SJCRH30 (cell line): ENCODE measurements at regions not wholly inside any gene's neighbourhood (a gene's known extent, or its start where the extent isn't known, plus 50 kb on each side); places are given as distances from the start of the nearest gene placed in this dataset.
"Not testable (repeated sequence)": the region's sequence is repeated elsewhere in the genome, so short reads cannot be mapped to it uniquely, and the experiment has no call there.

Source experiments
- DNase-seq, 2 experiments: peaks; one replicate each; pipeline ENCODE4 v3.0.0-alpha.2; 2015 to 2020
- H3K27ac ChIP-seq: fragments of 250-450 bp; sonication (Bioruptor Pico); 2 replicates; pipeline ENCODE4 v1.5.1; 2020; ENCODE audit warnings: mild to moderate bottlenecking, moderate library complexity
- H3K27me3 ChIP-seq: fragments of 250-450 bp; sonication (Bioruptor Pico); 2 replicates; pipeline ENCODE4 v1.5.1; 2020; ENCODE audit warnings: mild to moderate bottlenecking, moderate library complexity
- H3K36me3 ChIP-seq: fragments of 250-450 bp; sonication (Bioruptor Pico); 2 replicates; pipeline ENCODE4 v1.5.1; 2020; ENCODE audit warnings: mild to moderate bottlenecking, moderate library complexity
- H3K4me1 ChIP-seq: fragments of 250-450 bp; sonication (Bioruptor Pico); 2 replicates; pipeline ENCODE4 v1.5.1; 2020; ENCODE audit warnings: mild to moderate bottlenecking, moderate library complexity
- H3K4me3 ChIP-seq: fragments of 250-450 bp; sonication (Bioruptor Pico); 2 replicates; pipeline ENCODE4 v1.5.1; 2020; ENCODE audit warnings: mild to moderate bottlenecking, moderate library complexity
- H3K9me3 ChIP-seq: fragments of 250-450 bp; sonication (Bioruptor Pico); replicated peaks from 2 replicates; pipeline ENCODE4 v1.5.1; 2020; ENCODE audit warnings: mild to moderate bottlenecking, moderate library complexity

- Histone ChIP-seq H3K36me3 (no peaks in the 10 kb centered on the region), H3K27me3 (no peaks in the 10 kb centered on the region), H3K4me1 (peaks cover 5% of the 10 kb centered on the region), H3K27ac (no peak overlapping the region), H3K4me3 (no peak overlapping the region), H3K9me3 (no peaks in the 10 kb centered on the region)
- no peak for DNase-seq
These were observed 81.1 kb downstream of the CD200R1L start for GRCh38 chr3:112765531-112765930.

- no peaks in the 10 kb centered on the region for H3K36me3 ChIP-seq
- H3K9me3 ChIP-seq = no peaks in the 10 kb centered on the region
- no peak overlapping the region for H3K27ac ChIP-seq
- H3K4me3 ChIP-seq = no peak overlapping the region
- no peak for DNase-seq
- no peaks in the 10 kb centered on the region for H3K27me3 ChIP-seq
- H3K4me1 ChIP-seq = peaks cover 7% of the 10 kb centered on the region; the same call in 1 of the 2 replicates
These were observed 83.4 kb downstream of the CD200R1L start for GRCh38 chr3:112763258-112763657.

GRCh38 chr3:112761062-112761638, 85.5 kb downstream of the CD200R1L start:
- Histone ChIP-seq H3K27ac (no peak overlapping the region), H3K4me1 (peaks cover 7% of the 10 kb centered on the region; the same call in 1 of the 2 replicates), H3K4me3 (no peak overlapping the region), H3K27me3 (no peaks in the 10 kb centered on the region), H3K36me3 (no peaks in the 10 kb centered on the region), H3K9me3 (no peaks in the 10 kb centered on the region)
- DNase-seq = no peak

GRCh38 chr3:112759681-112760080, 87.0 kb downstream of the CD200R1L start:
- Histone ChIP-seq H3K4me1 (peaks cover 7% of the 10 kb centered on the region; the same call in 1 of the 2 replicates), H3K27ac (no peak overlapping the region), H3K27me3 (no peaks in the 10 kb centered on the region), H3K4me3 (no peak overlapping the region), H3K36me3 (no peaks in the 10 kb centered on the region), H3K9me3 (no peaks in the 10 kb centered on the region)
- no peak for DNase-seq

GRCh38 chr3:112759210-112759609, 87.5 kb downstream of the CD200R1L start:
- Histone ChIP-seq H3K27ac (no peak overlapping the region), H3K4me3 (no peak overlapping the region), H3K9me3 (no peaks in the 10 kb centered on the region), H3K36me3 (no peaks in the 10 kb centered on the region), H3K27me3 (no peaks in the 10 kb centered on the region), H3K4me1 (peaks cover 7% of the 10 kb centered on the region; the same call in 1 of the 2 replicates)
- no peak for DNase-seq

GRCh38 chr3:112757197-112757596, 89.5 kb downstream of the CD200R1L start:
- no peak for DNase-seq
- Histone ChIP-seq H3K27ac (no peak overlapping the region), H3K4me1 (peaks cover 10% of the 10 kb centered on the region; the same call in 1 of the 2 replicates), H3K36me3 (no peaks in the 10 kb centered on the region), H3K9me3 (no peaks in the 10 kb centered on the region), H3K27me3 (no peaks in the 10 kb centered on the region), H3K4me3 (no peak overlapping the region)

- H3K27ac ChIP-seq = no peak overlapping the region
- no peaks in the 10 kb centered on the region for H3K36me3 ChIP-seq
- H3K4me3 ChIP-seq = no peak overlapping the region
- no peaks in the 10 kb centered on the region for H3K27me3 ChIP-seq
- H3K9me3 ChIP-seq = no peaks in the 10 kb centered on the region
- no peak for DNase-seq
- peaks cover 16% of the 10 kb centered on the region; the same call in 1 of the 2 replicates for H3K4me1 ChIP-seq
These were observed 90.6 kb downstream of the CD200R1L start for GRCh38 chr3:112755845-112756613.

- not testable (repeated sequence) for H3K4me3 ChIP-seq, DNase-seq, H3K36me3 ChIP-seq, H3K9me3 ChIP-seq, H3K27ac ChIP-seq, H3K27me3 ChIP-seq
- peaks cover 15% of the 10 kb centered on the region; the same call in 1 of the 2 replicates for H3K4me1 ChIP-seq
These were observed 91.6 kb downstream of the CD200R1L start for GRCh38 chr3:112755046-112755445.

- Histone ChIP-seq H3K9me3 (no peaks in the 10 kb centered on the region), H3K4me3 (no peak overlapping the region), H3K27ac (no peak overlapping the region), H3K36me3 (no peaks in the 10 kb centered on the region), H3K27me3 (no peaks in the 10 kb centered on the region), H3K4me1 (peaks cover 9% of the 10 kb centered on the region; the same call in 1 of the 2 replicates)
- DNase-seq = peak in 1 of 2 experiments; percentile 32
These were observed 94.8 kb downstream of the CD200R1L start for GRCh38 chr3:112751564-112752512.

- DNase-seq = no peak
- Histone ChIP-seq H3K4me3 (no peak overlapping the region), H3K27ac (no peak overlapping the region), H3K9me3 (no peaks in the 10 kb centered on the region), H3K36me3 (no peaks in the 10 kb centered on the region), H3K4me1 (peaks cover 9% of the 10 kb centered on the region; the same call in 1 of the 2 replicates), H3K27me3 (no peaks in the 10 kb centered on the region)
These were observed 95.6 kb downstream of the CD200R1L start for GRCh38 chr3:112751061-112751460.

GRCh38 chr3:112747624-112748023, 99.0 kb downstream of the CD200R1L start:
- Histone ChIP-seq H3K4me1 (peaks cover 6% of the 10 kb centered on the region; the same call in 1 of the 2 replicates), H3K9me3 (no peaks in the 10 kb centered on the region), H3K4me3 (no peak overlapping the region), H3K27me3 (no peaks in the 10 kb centered on the region), H3K36me3 (no peaks in the 10 kb centered on the region), H3K27ac (no peak overlapping the region)
- DNase-seq = no peak

- DNase-seq = no peak
- Histone ChIP-seq H3K9me3 (no peaks in the 10 kb centered on the region), H3K4me1 (peaks cover 4% of the 10 kb centered on the region; the same call in 1 of the 2 replicates), H3K27ac (no peak overlapping the region), H3K4me3 (no peak overlapping the region), H3K36me3 (no peaks in the 10 kb centered on the region), H3K27me3 (no peaks in the 10 kb centered on the region)
These were observed 99.9 kb downstream of the CD200R1L start for GRCh38 chr3:112746675-112747280.

- DNase-seq = no peak
- Histone ChIP-seq H3K36me3 (no peaks in the 10 kb centered on the region), H3K27me3 (no peaks in the 10 kb centered on the region), H3K4me3 (no peak overlapping the region), H3K4me1 (no peaks in the 10 kb centered on the region), H3K27ac (no peak overlapping the region), H3K9me3 (no peaks in the 10 kb centered on the region)
These were observed 101.0 kb downstream of the CD200R1L start for GRCh38 chr3:112745567-112746248.
